ENCODE measurements at regions not wholly inside any gene's neighbourhood (a gene's known extent, or its start where the extent isn't known, plus 50 kb on each side); places are given as distances from the start of the nearest gene placed in this dataset.

DNA sequence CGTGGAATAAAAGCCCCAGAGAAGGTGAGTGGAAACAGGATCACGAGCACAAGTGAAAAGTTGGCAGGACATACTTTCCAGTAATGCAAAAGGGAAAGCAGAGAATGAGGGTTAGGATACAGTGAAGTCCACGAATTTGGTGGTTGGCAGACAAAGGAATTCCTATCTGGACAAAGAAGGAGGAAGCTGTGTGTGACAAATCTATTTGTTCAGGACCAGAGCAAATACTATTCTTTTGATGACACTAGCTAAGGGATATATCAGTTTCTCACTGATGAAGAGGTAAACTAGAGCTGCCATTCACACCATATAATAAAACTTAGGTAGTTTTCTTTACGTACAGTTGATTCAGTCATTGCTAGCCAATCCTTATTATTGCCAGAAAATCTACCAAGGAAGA is 156.8 kb upstream of the GRIK2 start:
- Mint-ChIP-seq H3K9me3 (ENCODE audit: unreplicated experiment) (no peaks in the 10 kb centered on the region), H3K36me3 (ENCODE audit: unreplicated experiment) (no peaks in the 10 kb centered on the region), H3K4me1 (ENCODE audit: low read depth, unreplicated experiment) (no peaks in the 10 kb centered on the region), H3K27ac (ENCODE audit: unreplicated experiment) (no peak overlapping the region), H3K4me3 (ENCODE audit: unreplicated experiment) (no peak overlapping the region), H3K27me3 (ENCODE audit: unreplicated experiment) (no peaks in the 10 kb centered on the region)
- no peak for TF ChIP-seq CTCF (IDR thresholded peaks at IDR 0.05; ENCODE audit: partially characterized antibody, unreplicated experiment)
- DNase-seq: no peak

GRCh38 chr6:101241442-101241841 is 152.1 kb upstream of the GRIK2 start:
- TF ChIP-seq CTCF (IDR thresholded peaks at IDR 0.05; ENCODE audit: partially characterized antibody, unreplicated experiment): no peak
- Mint-ChIP-seq H3K4me3 (ENCODE audit: unreplicated experiment) (no peak overlapping the region), H3K4me1 (ENCODE audit: low read depth, unreplicated experiment) (peaks cover 1% of the 10 kb centered on the region), H3K36me3 (ENCODE audit: unreplicated experiment) (no peaks in the 10 kb centered on the region), H3K9me3 (ENCODE audit: unreplicated experiment) (no peaks in the 10 kb centered on the region), H3K27me3 (ENCODE audit: unreplicated experiment) (no peaks in the 10 kb centered on the region), H3K27ac (ENCODE audit: unreplicated experiment) (no peak overlapping the region)
- DNase-seq: no peak

- Mint-ChIP-seq H3K27ac (ENCODE audit: unreplicated experiment) (no peak overlapping the region), H3K27me3 (ENCODE audit: unreplicated experiment) (no peaks in the 10 kb centered on the region), H3K4me1 (ENCODE audit: low read depth, unreplicated experiment) (no peaks in the 10 kb centered on the region), H3K4me3 (ENCODE audit: unreplicated experiment) (no peak overlapping the region), H3K9me3 (ENCODE audit: unreplicated experiment) (peaks cover 12% of the 10 kb centered on the region), H3K36me3 (ENCODE audit: unreplicated experiment) (peaks cover 24% of the 10 kb centered on the region)
- no peak for DNase-seq
- TF ChIP-seq CTCF (IDR thresholded peaks at IDR 0.05; ENCODE audit: partially characterized antibody, unreplicated experiment): no peak
Observed at GRCh38 chr6:101249470-101249869, 144.0 kb upstream of the GRIK2 start.

GRCh38 chr6:101257163-101257562 is 136.3 kb upstream of the GRIK2 start:
- H3K27ac Mint-ChIP-seq (ENCODE audit: unreplicated experiment): no peak overlapping the region
- TF ChIP-seq CTCF (IDR thresholded peaks at IDR 0.05; ENCODE audit: partially characterized antibody, unreplicated experiment): no peak
- H3K36me3 Mint-ChIP-seq (ENCODE audit: unreplicated experiment): peaks cover 6% of the 10 kb centered on the region
- no peak for DNase-seq
- no peaks in the 10 kb centered on the region for H3K9me3 Mint-ChIP-seq (ENCODE audit: unreplicated experiment)
- H3K4me3 Mint-ChIP-seq (ENCODE audit: unreplicated experiment): no peak overlapping the region
- H3K4me1 Mint-ChIP-seq (ENCODE audit: low read depth, unreplicated experiment): no peaks in the 10 kb centered on the region
- H3K27me3 Mint-ChIP-seq (ENCODE audit: unreplicated experiment): peaks cover 2% of the 10 kb centered on the region

DNA sequence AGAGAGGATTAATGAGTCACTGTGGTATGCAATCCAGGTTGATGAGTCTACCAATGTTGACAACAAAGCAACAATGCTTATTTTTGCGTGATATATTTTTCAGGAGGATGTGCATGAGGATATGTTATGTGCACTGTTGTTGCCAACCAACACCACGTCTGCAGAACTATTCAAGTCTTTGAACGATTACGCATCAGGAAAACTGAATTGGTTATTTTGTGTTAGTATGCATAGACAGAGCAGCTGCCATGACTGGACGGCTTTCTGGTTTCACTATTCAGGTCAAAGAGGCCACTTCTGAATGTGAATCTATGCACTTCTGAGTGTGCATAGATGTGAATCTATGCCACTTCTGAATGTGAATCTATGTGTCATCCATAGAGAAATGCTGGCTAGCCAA is 134.0 kb upstream of the GRIK2 start:
- H3K36me3 Mint-ChIP-seq (ENCODE audit: unreplicated experiment): peaks cover 6% of the 10 kb centered on the region
- no peak overlapping the region for H3K4me3 Mint-ChIP-seq (ENCODE audit: unreplicated experiment)
- no peak overlapping the region for H3K27ac Mint-ChIP-seq (ENCODE audit: unreplicated experiment)
- H3K9me3 Mint-ChIP-seq (ENCODE audit: unreplicated experiment): no peaks in the 10 kb centered on the region
- no peak for TF ChIP-seq CTCF (IDR thresholded peaks at IDR 0.05; ENCODE audit: partially characterized antibody, unreplicated experiment)
- H3K4me1 Mint-ChIP-seq (ENCODE audit: low read depth, unreplicated experiment): no peaks in the 10 kb centered on the region
- DNase-seq: no peak
- peaks cover 2% of the 10 kb centered on the region for H3K27me3 Mint-ChIP-seq (ENCODE audit: unreplicated experiment)
